GM21786 (cell line): ENCODE measurements at regions not wholly inside any gene's neighbourhood (a gene's known extent, or its start where the extent isn't known, plus 50 kb on each side); places are given as distances from the start of the nearest gene placed in this dataset.
A peak's percentile ranks its signal among the peaks of the same experiment; 100 is the strongest.

Source experiments
- ATAC-seq: cut with Tn5 transposase; IDR thresholded peaks from one replicate; pipeline ENCODE4 v1.9.1; 2021; ENCODE audit not compliant: unreplicated experiment

DNA sequence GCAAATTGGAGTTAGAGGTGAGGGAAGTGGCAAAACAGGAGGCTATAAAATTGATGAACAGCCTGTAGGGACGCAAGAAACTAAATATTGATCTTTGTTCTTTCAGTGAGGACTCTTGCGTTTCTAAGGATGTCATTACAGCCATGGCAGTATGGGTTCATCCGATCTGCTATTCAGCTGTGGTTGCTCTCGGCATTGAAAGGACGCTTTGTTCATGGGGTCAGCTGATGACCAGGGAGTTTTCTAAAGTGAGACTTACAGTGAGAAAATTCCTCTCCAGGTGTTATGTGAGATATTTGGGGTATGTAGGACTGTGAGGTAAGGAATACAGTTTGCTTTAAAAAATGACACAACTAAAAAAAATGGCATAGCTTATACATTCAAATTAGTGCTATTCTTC is 52.7 kb upstream of the PELI1 start:
- ATAC-seq: no peak

DNA sequence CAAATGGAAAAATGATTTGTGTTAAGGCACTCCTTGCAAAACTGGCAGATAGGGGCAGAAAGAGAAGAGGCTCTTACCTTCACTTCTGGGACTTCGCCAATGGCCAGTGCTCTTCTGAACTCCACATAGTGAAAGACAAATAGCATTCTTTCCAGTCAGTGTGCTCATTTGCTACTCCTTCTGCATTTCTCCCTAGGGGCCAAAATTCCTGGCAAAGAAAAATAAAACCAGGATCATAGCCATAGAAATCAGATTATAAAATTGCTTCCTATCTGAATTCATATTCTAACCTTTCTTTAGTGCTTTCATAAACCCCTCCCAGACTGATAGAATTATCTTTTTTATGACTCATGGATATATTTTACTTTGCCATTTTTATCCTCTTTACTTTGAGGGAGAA is 56.9 kb upstream of the PELI1 start:
- no peak for ATAC-seq

DNA sequence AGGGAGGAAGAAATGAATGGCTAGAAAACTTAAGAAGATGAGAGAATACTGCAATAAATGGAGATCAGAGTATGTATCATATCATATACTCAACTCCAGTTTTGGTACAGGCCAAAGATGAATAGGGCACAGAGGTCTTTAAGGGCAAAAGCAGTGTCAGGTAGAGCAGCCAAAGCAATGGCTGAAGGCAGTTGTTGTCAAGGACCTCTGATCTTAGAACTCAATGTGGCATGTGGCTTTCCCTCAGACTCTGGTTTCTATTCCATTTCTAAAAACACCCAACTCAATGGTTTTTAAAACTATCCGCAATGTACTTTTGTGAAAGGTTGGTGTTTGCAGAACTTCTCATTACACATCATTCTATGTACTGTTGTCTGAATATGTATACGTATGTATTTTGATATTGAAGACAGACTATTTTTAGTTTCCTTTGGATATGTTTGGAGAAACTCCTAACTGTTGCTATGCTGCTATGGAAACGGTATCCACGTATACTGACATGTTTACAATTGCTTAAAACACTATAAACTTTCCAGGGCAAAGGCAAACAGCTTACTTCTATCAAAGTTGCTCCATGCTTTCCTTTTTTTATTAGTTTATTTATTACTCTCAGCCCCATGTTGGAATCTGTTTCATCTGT is 58.1 kb upstream of the PELI1 start:
- no peak for ATAC-seq

DNA sequence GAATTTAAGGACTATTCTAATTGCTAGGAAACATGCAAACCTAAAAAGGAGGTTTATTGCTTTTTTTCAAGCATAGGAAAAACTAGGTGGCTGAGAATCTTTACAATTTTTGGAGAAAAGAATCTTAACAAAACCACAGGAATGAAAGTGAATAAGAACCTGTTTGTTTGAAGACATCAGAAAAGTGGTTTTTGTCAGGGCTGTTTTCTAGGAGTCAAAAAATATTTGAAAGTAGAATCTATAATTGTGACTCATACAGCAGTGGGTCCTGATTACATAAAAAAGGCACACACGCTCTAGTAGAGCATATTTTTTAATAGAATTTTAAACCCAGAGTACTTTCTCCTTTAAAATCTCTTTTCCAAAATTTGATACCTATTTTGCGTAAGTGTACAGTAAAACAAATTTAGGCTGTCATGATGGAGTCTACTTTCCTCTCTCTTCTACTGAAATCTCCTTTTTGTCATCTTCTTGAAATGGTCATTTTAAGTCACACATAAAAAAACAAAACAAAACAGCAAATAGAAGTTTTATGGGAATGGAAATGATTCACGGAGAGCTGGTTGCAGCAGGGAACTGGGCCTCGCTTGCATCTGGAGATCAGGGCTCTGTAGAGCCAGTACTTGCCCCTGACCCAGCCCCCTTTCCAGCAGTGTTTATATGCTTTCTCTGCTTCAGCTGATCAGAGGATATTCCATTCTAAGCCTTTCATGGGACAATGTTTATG is 59.1 kb upstream of the PELI1 start:
- no peak for ATAC-seq

DNA sequence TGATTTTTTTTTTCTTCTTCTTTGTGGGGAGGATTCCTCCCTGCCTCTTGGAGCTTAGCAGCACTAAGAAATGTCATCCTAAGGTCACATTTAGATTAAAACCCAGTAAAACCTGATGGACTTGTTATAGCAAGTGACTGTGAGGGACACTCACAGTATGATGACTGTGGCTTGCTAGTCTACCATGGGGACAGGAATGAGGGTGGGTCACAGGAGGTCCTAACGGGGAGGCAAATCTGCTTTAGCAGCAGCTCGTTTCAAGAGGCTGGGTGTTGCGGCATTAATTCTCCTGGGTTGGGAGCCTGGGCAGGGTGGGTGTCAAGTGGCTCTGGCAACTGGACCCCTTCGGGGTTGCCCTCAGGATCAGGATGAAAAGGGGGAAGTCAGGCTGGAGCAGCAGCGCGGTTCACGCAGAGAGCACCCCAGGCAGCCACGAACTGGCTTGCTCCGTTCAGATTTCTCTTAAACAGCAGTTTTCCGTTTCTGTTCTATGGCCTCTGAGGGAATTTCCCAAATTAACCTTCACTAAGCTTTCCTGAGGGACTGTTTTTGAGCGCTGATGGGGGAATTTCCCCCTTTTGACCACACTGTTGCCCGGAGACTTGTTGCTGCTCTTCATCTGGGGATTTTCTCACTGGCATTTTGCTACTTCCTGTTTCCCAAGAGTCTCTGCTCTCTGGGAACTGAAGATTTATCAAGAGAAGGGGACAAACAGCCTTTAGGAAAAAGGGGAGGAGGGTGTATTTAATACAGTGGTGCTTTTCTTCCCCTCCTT is 59.8 kb upstream of the PELI1 start:
- ATAC-seq: peak; percentile 74

DNA sequence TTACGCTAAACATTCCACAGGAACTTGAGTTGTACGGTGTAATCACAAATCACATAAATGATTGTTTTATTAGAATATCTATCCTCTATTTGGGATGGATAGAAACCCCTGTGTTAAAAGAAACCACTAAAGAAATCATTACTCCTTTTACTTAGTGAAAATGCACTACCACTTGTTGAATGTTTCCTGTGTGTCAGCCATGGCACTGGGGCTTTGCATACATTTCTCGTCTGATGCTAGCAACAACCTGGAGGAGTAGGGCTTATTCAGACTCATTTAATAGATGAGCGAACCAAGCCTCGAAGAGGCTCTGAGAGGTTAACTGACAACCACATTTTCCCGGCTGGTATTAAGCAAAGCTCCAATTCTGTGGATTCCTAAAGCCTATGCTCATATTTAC is 60.5 kb upstream of the PELI1 start:
- ATAC-seq: no peak

DNA sequence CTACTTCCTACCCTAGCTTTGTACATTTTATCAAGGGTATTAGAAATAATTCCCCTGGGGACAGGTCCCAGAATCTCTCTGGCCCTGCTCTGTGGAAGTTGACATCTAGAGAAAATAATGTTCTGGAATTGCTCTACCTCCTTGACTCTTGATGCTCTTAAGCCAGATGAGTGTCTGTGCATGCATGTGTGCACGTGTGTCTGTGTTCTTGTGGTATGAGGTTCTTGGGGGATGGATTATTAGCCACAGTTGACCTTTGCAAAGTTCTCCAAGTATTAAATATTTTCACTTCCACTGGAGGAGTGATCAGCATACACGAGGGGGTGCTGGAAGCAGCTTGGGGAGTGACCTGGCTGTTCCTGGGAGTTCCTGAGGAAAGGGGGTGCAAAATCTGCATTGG is 61.2 kb upstream of the PELI1 start:
- no peak for ATAC-seq

DNA sequence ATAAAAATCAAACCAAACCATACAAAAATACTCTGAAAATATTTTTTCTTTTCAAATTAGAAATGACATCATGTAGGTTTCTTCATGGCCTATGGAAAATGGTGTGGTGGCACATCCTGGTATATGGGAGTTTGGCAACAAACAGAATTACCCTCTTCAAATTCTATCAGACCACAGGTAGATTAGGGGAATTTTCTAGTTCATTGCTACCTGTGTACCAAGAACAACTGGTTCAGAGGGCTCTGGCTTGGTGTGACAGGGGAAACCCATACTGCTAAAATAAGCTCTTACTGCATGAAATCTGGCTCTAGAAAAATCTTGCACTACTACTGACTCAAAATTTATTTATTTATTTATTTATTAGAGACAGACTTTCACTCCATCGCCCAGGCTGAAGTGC is 63.4 kb upstream of the PELI1 start:
- no peak for ATAC-seq

DNA sequence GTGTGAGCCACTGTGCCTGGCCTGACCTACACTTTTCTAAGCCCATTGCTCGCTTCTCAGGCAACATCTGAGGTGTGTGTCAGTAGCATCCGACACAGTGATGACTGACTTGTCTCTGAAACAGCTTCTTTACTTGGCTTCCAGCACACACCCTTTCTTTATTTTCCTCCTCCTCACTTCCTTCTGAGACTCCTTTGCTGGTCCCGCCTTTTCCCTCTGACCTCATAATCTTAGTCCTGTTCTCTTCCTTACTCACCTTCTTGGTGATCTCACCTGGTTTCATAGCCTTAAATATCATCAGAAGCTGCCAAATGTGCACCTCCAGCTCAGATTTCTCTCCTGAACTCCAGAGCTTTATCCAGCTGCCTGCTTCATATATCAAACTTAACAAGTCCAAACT is 66.6 kb upstream of the PELI1 start:
- ATAC-seq: no peak

DNA sequence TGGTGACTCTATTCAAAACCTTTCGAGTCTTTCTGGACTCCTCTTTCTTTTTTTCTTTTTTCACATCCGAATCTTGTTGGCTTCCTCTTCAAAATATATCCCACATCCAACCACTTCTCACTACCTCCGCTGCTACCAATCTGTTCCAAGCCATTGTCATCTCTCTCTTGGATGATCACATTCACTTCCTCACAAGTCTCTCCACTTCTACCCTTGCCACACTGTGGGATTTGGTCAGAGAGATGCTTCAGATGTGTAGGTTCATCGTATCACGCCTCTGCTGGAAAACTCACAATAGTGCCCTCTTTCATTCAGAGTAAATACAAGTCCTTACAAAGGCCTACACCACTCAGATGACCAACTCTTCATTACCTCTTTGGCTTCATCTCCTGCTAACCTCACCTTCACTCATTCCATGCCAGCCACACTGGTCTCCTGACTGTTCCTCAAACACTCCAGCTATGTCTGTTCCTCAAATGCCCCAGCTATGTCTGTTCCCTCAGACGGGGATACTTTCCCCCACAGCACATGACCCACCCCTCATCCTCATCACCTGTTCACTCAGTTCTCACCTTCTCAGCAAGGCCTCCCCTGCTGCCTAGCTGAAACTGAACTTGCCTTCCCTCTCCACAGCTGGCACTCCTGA is 67.2 kb upstream of the PELI1 start:
- no peak for ATAC-seq

DNA sequence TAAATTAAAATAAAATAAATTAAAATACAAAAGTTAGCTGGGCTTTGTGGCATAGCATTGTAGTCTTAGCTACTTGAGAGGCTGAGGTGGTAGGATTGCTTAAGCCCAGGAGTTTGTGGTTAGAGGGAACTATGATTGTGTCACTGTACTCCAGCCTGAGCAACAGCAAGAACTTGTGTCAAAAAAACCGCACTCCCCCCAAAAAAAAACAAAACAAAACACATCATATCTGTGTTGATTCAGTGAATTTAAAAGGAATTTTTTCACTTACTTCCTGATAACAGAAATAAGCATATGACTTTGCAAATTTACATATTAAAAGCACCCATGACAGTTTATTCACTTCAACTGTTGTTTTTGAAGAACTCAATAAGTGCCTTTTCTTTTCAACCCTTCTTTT is 68.1 kb upstream of the PELI1 start:
- no peak for ATAC-seq

DNA sequence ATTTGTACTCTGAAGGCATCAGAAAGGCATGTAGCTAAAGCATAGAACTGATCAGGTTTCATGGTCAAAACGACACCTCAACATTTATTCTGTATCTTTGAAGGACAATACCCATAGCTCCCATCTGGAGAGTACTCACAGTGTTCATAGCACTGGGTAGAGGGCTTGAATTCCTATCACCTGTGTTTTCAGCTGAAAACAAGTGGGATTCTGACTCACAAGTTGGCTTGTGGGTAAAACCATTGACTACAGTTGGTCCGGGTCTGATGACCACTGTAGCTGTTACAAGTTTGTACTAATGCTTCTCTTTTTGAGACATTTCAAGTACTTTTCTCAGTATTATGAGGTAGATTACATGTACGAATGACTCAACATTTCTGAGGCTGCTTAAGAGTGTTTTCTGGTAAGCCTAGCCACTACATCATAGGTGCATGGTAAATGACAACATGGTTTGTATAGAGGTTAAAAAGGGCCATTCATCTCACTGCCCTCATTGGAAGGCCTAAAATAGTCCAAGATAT is 68.6 kb upstream of the PELI1 start:
- ATAC-seq: no peak

DNA sequence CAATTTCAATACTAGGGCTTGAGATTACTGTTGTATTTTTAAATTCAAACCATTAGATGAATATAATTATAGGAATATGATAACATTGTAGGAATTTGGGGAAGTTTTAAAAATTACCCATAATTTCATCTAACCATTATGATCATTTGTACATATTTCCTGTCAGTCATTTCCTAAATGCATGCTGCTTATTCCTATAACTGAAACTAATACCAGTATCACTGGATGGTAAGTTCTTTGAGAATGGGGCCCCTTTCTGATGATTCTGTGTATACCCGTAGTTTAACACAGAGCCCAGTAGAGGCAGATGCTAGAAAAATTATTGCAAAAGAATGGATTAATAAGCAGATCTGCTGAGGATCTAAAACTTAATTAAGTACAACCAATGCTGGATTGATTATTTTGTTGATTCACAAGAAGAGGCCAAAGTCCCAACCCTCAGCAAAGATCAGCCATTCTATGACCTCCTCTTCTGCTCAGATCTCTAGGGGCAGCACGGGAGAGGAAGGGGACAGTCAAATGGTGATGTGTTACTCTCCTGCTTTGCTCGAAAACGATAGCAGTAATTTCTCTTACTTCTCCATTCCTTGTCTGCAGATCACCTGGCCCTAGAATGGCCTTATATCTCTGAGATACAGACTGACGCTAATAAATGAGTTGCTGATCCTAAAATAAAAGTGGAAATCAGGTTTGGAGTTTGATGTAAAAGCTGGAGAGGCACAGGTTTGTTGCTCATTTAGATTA is 69.5 kb upstream of the PELI1 start:
- peak; percentile 43 for ATAC-seq

DNA sequence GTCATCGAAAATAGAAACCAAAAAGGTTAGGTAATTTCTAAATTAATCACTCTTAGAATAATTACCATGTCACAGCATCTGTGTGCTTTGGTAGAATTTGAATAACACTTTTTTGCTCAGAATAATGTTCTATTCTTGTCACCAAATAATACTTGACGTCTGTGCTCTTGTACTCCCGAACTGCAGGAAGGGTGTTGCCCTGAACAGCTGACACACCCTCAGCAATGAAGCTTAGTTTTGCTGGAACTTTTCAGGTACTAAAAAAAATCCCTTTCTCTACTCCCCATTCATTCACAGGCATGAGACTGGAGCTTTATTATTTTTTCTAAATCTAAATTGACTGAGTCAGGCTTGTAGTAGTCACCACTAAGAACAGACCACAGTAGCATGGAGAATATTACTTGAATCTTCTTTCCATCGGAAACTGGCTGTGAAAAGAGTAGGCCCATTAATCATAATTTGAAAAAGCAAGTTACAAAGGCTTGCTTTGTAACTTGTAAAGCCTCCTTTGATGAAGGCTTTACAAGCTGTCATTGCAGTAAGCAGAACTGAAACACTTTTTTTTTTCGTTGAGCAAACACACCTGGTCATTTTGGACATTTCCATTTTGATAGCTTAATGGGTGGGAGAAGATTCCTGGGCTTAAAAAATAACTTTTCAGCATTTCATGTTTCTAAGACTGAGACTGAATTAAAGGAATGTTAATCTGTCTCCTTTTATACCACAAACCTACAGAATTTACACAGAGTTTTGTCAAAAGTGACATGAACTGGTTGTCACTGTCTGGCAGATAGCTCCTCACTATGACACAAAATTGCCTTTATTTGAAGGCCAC is 70.3 kb upstream of the PELI1 start:
- ATAC-seq: peak; percentile 52

DNA sequence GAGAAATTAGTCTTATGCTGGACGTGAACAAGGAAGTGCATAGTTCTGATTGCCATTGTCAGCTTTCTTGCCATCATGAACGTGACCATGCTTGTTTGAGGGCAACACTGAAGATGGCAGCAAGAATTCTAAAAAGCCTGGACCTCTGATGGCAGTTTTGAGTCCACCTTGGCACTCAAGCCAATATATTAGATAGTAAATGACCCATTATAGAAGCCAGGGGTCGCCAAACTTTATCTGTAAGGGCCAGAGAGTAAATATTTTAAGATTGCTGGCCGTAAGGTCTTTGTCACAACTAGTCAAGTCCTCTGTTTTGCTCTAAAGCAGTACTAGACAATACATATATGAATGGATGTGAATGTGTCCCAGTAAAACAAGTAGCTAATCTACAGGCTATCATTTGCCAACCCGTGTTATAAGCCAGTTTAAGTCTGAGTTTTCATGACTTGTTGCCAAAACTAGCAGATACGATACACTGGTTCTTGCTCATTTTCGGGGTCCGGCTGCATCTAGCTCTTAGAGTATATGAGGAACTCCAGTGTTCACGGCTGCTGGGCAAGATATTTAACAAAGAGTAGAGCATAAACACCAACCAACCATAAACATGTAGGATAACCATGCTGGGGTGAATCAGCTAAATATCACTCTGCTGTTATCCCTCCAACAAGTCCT is 73.1 kb upstream of the PELI1 start:
- ATAC-seq: no peak

DNA sequence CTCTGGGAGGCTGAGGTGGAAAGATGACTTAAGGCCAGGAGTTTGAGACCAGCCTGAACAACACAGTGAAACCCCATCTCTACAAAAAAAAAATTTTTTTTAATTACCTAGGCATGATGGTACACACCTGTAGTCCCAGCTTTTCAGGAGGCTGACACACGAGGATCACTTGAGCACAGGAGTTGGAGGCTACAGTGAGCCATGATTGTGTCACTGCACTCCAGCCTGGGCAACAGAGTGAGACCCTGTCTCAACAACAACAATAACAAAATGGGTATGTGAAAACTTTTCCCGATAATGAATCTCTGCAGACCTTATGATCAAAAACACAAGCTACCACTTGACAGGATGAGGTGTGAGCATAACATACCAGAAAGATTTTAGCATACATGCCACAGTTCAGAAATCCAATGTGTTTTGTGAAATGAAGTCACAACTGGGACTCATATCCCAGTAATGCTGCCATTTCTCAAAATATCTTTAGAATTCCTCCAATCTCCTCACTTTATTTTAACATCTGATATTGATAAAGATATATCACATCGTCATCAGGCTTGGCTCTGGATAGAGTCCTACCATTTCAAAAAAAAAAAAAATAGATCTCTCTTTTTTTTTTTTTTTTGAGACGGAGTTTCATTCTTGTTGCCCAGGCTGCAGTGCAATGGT is 74.0 kb upstream of the PELI1 start:
- no peak for ATAC-seq

DNA sequence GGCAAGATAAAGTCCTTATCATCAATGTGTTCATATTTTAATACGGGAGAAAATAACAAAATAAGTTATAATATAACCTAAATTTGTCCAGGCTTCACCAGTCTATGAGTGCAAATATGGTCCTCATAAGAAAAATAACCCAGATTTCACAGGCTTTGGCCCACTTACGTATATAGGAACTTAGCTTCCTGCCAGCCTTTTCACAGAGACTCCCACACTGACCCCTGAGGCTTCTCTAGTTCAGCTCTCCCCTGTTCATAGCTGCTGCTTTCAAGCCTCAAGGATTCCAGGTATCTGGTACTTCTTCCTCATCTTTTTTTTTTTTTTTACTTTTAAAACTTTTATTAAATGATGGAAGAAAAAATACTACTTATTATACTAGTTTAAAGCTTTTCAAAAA is 74.9 kb upstream of the PELI1 start:
- ATAC-seq: no peak

DNA sequence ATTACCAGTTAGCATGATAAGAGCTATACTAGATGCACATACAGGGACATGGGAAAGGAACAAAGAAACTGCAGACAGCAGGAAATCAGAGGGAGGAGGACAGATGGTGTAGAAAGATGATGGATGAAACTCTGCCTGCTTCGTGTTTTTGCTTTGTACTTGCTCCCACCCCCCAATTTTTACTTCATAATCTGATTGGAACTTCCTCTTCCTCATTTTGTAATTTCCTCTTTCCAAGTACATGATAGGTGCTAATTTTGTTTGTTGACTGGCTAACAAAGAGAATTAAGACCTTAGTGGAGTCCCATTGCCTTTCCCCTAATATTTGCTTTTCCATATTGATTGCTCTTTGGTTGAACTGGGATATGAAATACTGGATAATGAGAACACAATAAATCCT is 76.0 kb upstream of the PELI1 start:
- ATAC-seq: no peak
